ENCODE measurements at regions not wholly inside any gene's neighbourhood (a gene's known extent, or its start where the extent isn't known, plus 50 kb on each side); places are given as distances from the start of the nearest gene placed in this dataset.
"Not testable (repeated sequence)": the region's sequence is repeated elsewhere in the genome, so short reads cannot be mapped to it uniquely, and the experiment has no call there.

- WGBS, 3 donors: 83 to 85% (median 85%) methylated on average over 12 of the region's 12 CpGs
- H3K27ac ChIP-seq (ENCODE audit: low read depth, low read length): no peak overlapping the region
Measured at GRCh38 chr16:88300463-88300835, 82.3 kb upstream of the ZNF469 start.

GRCh38 chr16:88301431-88301830 is 81.3 kb upstream of the ZNF469 start:
- H3K27ac ChIP-seq (ENCODE audit: low read depth, low read length): no peak overlapping the region

GRCh38 chr16:88301886-88302285 is 80.9 kb upstream of the ZNF469 start:
- H3K27ac ChIP-seq (ENCODE audit: low read depth, low read length): no peak overlapping the region
- 63 to 82% (median 78%) methylated on average over 12 of the region's 12 CpGs for WGBS, 3 donors

More at GRCh38 chr16:88301431-88301830, 81.3 kb upstream of the ZNF469 start:
- 80 to 88% (median 85%) methylated on average over 11 of the region's 11 CpGs for WGBS, 3 donors

- WGBS, 3 donors: 93 to 94% (median 94%) methylated on average over 6 of the region's 6 CpGs
- no peak overlapping the region for H3K27ac ChIP-seq (ENCODE audit: low read depth, low read length)
Measured at GRCh38 chr16:88302666-88303065, 80.1 kb upstream of the ZNF469 start.

GRCh38 chr16:88303405-88303804 is 79.4 kb upstream of the ZNF469 start:
- H3K27ac ChIP-seq (ENCODE audit: low read depth, low read length): no peak overlapping the region
- WGBS, 3 donors: 76 to 80% (median 78%) methylated on average over 6 of the region's 6 CpGs

GRCh38 chr16:88303890-88304819 is 78.6 kb upstream of the ZNF469 start:
- 41 to 46% (median 42%) methylated on average over 16 of the region's 16 CpGs for WGBS, 3 donors
- H3K27ac ChIP-seq (ENCODE audit: low read depth, low read length): no peak overlapping the region

GRCh38 chr16:88305176-88305575 is 77.6 kb upstream of the ZNF469 start:
- 91 to 93% (median 93%) methylated on average over 14 of the region's 14 CpGs for WGBS, 3 donors
- no peak overlapping the region for H3K27ac ChIP-seq (ENCODE audit: low read depth, low read length)

GRCh38 chr16:88306411-88306810 is 76.3 kb upstream of the ZNF469 start:
- 89 to 93% (median 92%) methylated on average over 8 of the region's 8 CpGs for whole genome bisulfite sequencing, 3 donors
- no peak overlapping the region for H3K27ac ChIP-seq (ENCODE audit: low read depth, low read length)

GRCh38 chr16:88306860-88307545 is 75.8 kb upstream of the ZNF469 start:
- H3K27ac ChIP-seq (ENCODE audit: low read depth, low read length): no peak overlapping the region
- WGBS, 3 donors: 47 to 59% (median 52%) methylated on average over 6 of the region's 6 CpGs

GRCh38 chr16:88308441-88309173 is 74.2 kb upstream of the ZNF469 start:
- WGBS, 3 donors: 85 to 91% (median 91%) methylated on average over 5 of the region's 5 CpGs
- no peak overlapping the region for H3K27ac ChIP-seq (ENCODE audit: low read depth, low read length)

GRCh38 chr16:88309174-88309907 is 73.4 kb upstream of the ZNF469 start:
- no peak overlapping the region for H3K27ac ChIP-seq (ENCODE audit: low read depth, low read length)
- 79 to 92% (median 86%) methylated on average over 17 of the region's 17 CpGs for WGBS, 3 donors

- H3K27ac ChIP-seq (ENCODE audit: low read depth, low read length): no peak overlapping the region
- WGBS, 3 donors: 26 to 64% (median 60%) methylated on average over 3 of the region's 3 CpGs
Measured at GRCh38 chr16:88309908-88310265, 72.9 kb upstream of the ZNF469 start.

GRCh38 chr16:88310796-88311605 is 71.8 kb upstream of the ZNF469 start:
- no peak overlapping the region for H3K27ac ChIP-seq (ENCODE audit: low read depth, low read length)
- 85 to 90% (median 89%) methylated on average over 14 of the region's 14 CpGs for WGBS, 3 donors

- not testable (repeated sequence) for H3K27ac ChIP-seq (ENCODE audit: low read depth, low read length)
Measured at GRCh38 chr16:88311860-88312259, 70.9 kb upstream of the ZNF469 start.

- 77 to 94% (median 79%) methylated on average over 10 of the region's 10 CpGs for WGBS, 3 donors
- H3K27ac ChIP-seq (ENCODE audit: low read depth, low read length): no peak overlapping the region
Measured at GRCh38 chr16:88312732-88313131, 70.0 kb upstream of the ZNF469 start.

GRCh38 chr16:88314991-88315542 is 67.7 kb upstream of the ZNF469 start:
- H3K27ac ChIP-seq (ENCODE audit: low read depth, low read length): no peak overlapping the region
- 76 to 88% (median 85%) methylated on average over 16 of the region's 16 CpGs for WGBS, 3 donors

- WGBS, 3 donors: 28 to 39% (median 35%) methylated on average over 18 to 20 of the region's 20 CpGs
- no peak overlapping the region for H3K27ac ChIP-seq (ENCODE audit: low read depth, low read length)
Measured at GRCh38 chr16:88315543-88316105, 67.1 kb upstream of the ZNF469 start.

Data from adipose tissue (tissue), 3 donors.